ENCODE measurements at regions not wholly inside any gene's neighbourhood (a gene's known extent, or its start where the extent isn't known, plus 50 kb on each side); places are given as distances from the start of the nearest gene placed in this dataset.

GRCh38 chr4:24116107-24116506 lies 226.3 kb upstream of the PPARGC1A start:
- no peak for DNase-seq (ENCODE audit: extremely low spot score)
- TF ChIP-seq, protein P1, sequence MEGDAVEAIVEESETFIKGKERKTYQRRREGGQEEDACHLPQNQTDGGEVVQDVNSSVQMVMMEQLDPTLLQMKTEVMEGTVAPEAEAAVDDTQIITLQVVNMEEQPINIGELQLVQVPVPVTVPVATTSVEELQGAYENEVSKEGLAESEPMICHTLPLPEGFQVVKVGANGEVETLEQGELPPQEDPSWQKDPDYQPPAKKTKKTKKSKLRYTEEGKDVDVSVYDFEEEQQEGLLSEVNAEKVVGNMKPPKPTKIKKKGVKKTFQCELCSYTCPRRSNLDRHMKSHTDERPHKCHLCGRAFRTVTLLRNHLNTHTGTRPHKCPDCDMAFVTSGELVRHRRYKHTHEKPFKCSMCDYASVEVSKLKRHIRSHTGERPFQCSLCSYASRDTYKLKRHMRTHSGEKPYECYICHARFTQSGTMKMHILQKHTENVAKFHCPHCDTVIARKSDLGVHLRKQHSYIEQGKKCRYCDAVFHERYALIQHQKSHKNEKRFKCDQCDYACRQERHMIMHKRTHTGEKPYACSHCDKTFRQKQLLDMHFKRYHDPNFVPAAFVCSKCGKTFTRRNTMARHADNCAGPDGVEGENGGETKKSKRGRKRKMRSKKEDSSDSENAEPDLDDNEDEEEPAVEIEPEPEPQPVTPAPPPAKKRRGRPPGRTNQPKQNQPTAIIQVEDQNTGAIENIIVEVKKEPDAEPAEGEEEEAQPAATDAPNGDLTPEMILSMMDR (IDR thresholded peaks at IDR 0.05; ENCODE audit: control extremely low read depth, extremely low read depth, low read depth, missing control alignments), result no peak
- ChIA-PET POLR2A (no interaction called here), CTCF (interaction anchor here (2.1 kb wide), 1 partner anchor 9 kb away, joined by 6 read pairs; no protein-coding TSS in a partner anchor)

DNA sequence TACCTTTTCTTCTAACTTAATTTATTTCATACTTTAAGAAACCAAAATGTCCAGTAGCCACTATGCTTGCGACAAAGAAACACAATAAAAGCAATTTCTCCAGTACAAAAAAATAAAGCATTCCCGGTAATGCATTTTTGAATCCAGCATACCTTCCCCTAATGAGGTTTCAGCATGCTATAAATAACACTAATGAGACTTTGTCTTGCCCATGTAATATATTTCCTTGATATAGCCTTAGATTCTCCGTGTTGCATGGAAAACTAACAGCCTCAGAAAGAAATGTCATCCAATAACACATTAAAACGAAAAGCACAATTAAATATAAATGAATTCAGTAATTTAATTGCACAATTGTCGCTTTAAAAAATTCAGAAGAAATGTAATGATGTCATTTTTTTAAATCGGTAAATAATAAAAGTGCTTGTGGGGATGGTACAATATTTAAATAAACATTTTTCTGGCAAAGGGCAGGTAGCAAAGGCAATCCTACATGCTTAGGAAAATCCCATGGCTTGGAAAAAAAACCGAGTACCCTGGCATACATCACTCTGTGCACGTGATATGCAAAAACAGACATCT lies 225.2 kb upstream of the PPARGC1A start:
- TF ChIP-seq, protein P1 (IDR thresholded peaks at IDR 0.05; ENCODE audit: control extremely low read depth, extremely low read depth, low read depth, missing control alignments), result no peak
- ChIA-PET CTCF (no interaction called here), POLR2A (no interaction called here)
- DNase-seq (ENCODE audit: extremely low spot score), result no peak

DNA sequence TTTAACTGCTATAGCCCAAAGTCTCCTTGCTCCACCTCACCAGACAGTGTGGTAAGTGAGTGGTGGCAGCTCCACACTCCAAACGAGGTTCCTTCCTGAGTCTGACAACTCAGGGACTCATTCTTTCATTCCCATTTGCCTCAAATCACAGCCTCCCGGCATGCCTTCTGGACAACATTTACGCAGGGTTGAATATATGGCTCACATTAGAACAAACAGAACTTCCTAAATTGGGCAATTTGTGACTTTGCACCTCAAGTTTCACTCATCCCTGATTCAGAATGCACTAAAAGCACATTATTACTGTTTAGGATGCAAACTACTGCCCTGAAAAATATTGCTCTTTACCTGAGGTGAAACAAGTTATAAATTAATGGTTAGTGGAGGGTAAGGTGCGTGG lies 224.6 kb upstream of the PPARGC1A start:
- ChIA-PET POLR2A (no interaction called here), CTCF (no interaction called here)
- DNase-seq (ENCODE audit: extremely low spot score), result no peak
- TF ChIP-seq, protein P1 (IDR thresholded peaks at IDR 0.05; ENCODE audit: control extremely low read depth, extremely low read depth, low read depth, missing control alignments), result no peak

DNA sequence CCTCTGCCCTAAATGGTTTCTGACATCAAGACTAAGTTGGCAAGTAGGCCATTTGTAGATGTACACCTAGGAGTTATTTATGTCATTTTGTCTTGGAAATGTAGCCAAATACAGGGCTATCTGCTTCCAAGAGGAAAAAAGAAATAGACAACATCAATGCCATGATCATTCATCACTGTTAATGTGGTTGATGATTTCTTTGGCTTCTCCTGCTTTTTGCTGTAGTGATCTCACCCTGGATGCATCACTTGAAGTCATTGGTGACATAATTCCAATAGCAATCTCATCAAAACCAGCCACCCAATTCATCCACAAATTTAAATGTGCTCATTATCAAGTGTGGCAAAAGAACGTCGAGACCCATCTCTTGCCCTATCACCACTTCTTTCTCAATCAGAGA lies 222.6 kb upstream of the PPARGC1A start:
- CTCF ChIA-PET, result no interaction called here
- POLR2A ChIA-PET, result no interaction called here
- no peak for DNase-seq (ENCODE audit: extremely low spot score)
- TF ChIP-seq, protein P1 (IDR thresholded peaks at IDR 0.05; ENCODE audit: control extremely low read depth, extremely low read depth, low read depth, missing control alignments), result no peak

- TF ChIP-seq, protein P1 (IDR thresholded peaks at IDR 0.05; ENCODE audit: control extremely low read depth, extremely low read depth, low read depth, missing control alignments), result no peak
- DNase-seq (ENCODE audit: extremely low spot score), result no peak
- POLR2A ChIA-PET, result no interaction called here
- CTCF ChIA-PET, result interaction anchor here (0.9 to 1.4 kb wide), 3 partner anchors 12 to 36 kb away, joined by 3 to 4 read pairs (median 3); no protein-coding TSS in a partner anchor
Observed at GRCh38 chr4:24108567-24108966, 218.7 kb upstream of the PPARGC1A start.

DNA sequence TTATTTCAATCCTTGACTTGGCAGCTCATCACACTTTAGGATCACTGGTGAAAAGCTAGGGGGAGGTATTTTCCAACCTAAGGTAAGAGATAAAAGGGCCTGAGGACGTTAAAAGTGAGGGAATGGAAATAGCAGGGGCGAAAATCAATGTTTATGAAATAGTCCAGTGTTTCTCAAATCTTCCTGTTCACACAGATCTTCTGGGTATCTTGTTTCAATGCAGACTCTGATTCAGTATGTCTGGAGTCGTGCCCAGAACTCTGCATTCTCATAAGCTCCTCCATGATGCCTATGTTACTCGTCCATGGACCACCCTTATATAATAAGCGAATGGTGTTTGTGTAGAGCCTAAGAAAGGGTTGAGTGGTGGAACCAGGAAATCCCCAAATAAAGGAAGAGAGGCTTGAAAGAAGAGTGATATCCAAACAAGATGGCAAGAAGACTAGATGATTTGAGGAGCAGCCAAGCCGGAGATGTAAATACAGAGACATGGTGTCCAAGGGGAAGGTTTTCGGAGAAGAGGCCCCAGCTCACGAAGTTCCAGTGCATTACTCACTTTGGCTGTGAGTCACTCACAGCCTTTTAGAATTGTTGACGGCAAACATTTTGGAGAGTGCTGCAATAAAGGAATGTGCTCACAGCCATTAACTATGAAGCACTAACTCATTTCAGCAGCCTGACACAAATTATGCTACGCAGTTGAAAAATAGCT lies 215.6 kb upstream of the PPARGC1A start:
- TF ChIP-seq, protein P1 (IDR thresholded peaks at IDR 0.05; ENCODE audit: control extremely low read depth, extremely low read depth, low read depth, missing control alignments), result no peak
- CTCF ChIA-PET, result no interaction called here
- POLR2A ChIA-PET, result no interaction called here
- no peak for DNase-seq (ENCODE audit: extremely low spot score)
